HG03565 (cell line): ENCODE measurements at regions not wholly inside any gene's neighbourhood (a gene's known extent, or its start where the extent isn't known, plus 50 kb on each side); places are given as distances from the start of the nearest gene placed in this dataset.
"Not testable (repeated sequence)": the region's sequence is repeated elsewhere in the genome, so short reads cannot be mapped to it uniquely, and the experiment has no call there.

Experiments
- ATAC-seq: cut with Tn5 transposase; IDR thresholded peaks from one replicate; pipeline ENCODE4 v1.9.1; 2021; ENCODE audit warnings: mild to moderate bottlenecking, moderate library complexity; ENCODE audit not compliant: unreplicated experiment

- ATAC-seq: not testable (repeated sequence)
These were observed 294.6 kb downstream of the CCDC74A start for GRCh38 chr2:131822237-131822721.

- not testable (repeated sequence) for ATAC-seq
These were observed 295.4 kb downstream of the CCDC74A start for GRCh38 chr2:131823058-131823457.

- ATAC-seq: not testable (repeated sequence)
These were observed 297.3 kb downstream of the CCDC74A start for GRCh38 chr2:131824986-131825385.

- ATAC-seq: no peak
These were observed 299.9 kb downstream of the CCDC74A start for GRCh38 chr2:131827481-131828163.

GRCh38 chr2:131828164-131828561 is 300.5 kb downstream of the CCDC74A start:
- ATAC-seq: no peak

- not testable (repeated sequence) for ATAC-seq
These were observed 301.2 kb downstream of the CCDC74A start for GRCh38 chr2:131828633-131829455.

- ATAC-seq: not testable (repeated sequence)
These were observed 302.0 kb downstream of the CCDC74A start for GRCh38 chr2:131829456-131830241.

GRCh38 chr2:131830242-131830945 is 302.7 kb downstream of the CCDC74A start:
- not testable (repeated sequence) for ATAC-seq

GRCh38 chr2:131830946-131831310 is 303.2 kb downstream of the CCDC74A start:
- ATAC-seq: not testable (repeated sequence)

- peak; percentile 75 for ATAC-seq
These were observed 303.9 kb downstream of the CCDC74A start for GRCh38 chr2:131831450-131832208.

- not testable (repeated sequence) for ATAC-seq
These were observed 304.6 kb downstream of the CCDC74A start for GRCh38 chr2:131832209-131832780.

- not testable (repeated sequence) for ATAC-seq
These were observed 305.2 kb downstream of the CCDC74A start for GRCh38 chr2:131832917-131833316.

GRCh38 chr2:131833367-131834202 is 305.9 kb downstream of the CCDC74A start:
- ATAC-seq: not testable (repeated sequence)

- ATAC-seq: not testable (repeated sequence)
These were observed 306.7 kb downstream of the CCDC74A start for GRCh38 chr2:131834203-131835020.

GRCh38 chr2:131835022-131835421 is 307.3 kb downstream of the CCDC74A start:
- ATAC-seq: not testable (repeated sequence)

- no peak for ATAC-seq
These were observed 308.0 kb downstream of the CCDC74A start for GRCh38 chr2:131835621-131836091.

- not testable (repeated sequence) for ATAC-seq
These were observed 308.4 kb downstream of the CCDC74A start for GRCh38 chr2:131836116-131836515.
